ENCODE measurements at regions not wholly inside any gene's neighbourhood (a gene's known extent, or its start where the extent isn't known, plus 50 kb on each side); places are given as distances from the start of the nearest gene placed in this dataset.

GRCh38 chr13:83738407-83738806 lies 143.9 kb downstream of the SLITRK1 start:
- no peak overlapping the region for H3K27ac ChIP-seq
- no peaks in the 10 kb centered on the region for H3K4me1 ChIP-seq (replicated peaks)
- no peak overlapping the region for H3K4me3 ChIP-seq
- H3K27me3 ChIP-seq (replicated peaks; ENCODE audit: insufficient read depth) = no peaks in the 10 kb centered on the region
- no peaks in the 10 kb centered on the region for H3K9me3 ChIP-seq
- intact Hi-C loops (cut with DNase I) = no loop called here
- TF ChIP-seq CTCF (IDR thresholded peaks at IDR 0.05) (no peak), POLR2A (IDR thresholded peaks at IDR 0.05) (no peak), POLR2AphosphoS5 (IDR thresholded peaks at IDR 0.05) (no peak)
- H3K36me3 ChIP-seq = no peaks in the 10 kb centered on the region
- DNase-seq (ENCODE audit: low spot score) = no peak
- WGBS = 83% methylated on average over 4 of the region's 4 CpGs

GRCh38 chr13:83733293-83733692 lies 149.0 kb downstream of the SLITRK1 start:
- no peak for DNase-seq (ENCODE audit: low spot score)
- no peak overlapping the region for H3K4me3 ChIP-seq
- no peaks in the 10 kb centered on the region for H3K9me3 ChIP-seq
- H3K36me3 ChIP-seq = no peaks in the 10 kb centered on the region
- intact Hi-C loops (cut with DNase I) = no loop called here
- H3K27ac ChIP-seq = no peak overlapping the region
- TF ChIP-seq CTCF (IDR thresholded peaks at IDR 0.05) = no peak
- no peaks in the 10 kb centered on the region for H3K4me1 ChIP-seq (replicated peaks)
- no peaks in the 10 kb centered on the region for H3K27me3 ChIP-seq (replicated peaks; ENCODE audit: insufficient read depth)

GRCh38 chr13:83732755-83733154 lies 149.5 kb downstream of the SLITRK1 start:
- intact Hi-C loops (cut with DNase I) = no loop called here
- TF ChIP-seq CTCF (IDR thresholded peaks at IDR 0.05) (no peak), POLR2A (IDR thresholded peaks at IDR 0.05) (no peak), POLR2AphosphoS5 (IDR thresholded peaks at IDR 0.05) (no peak)
- Histone ChIP-seq H3K4me1 (replicated peaks) (no peaks in the 10 kb centered on the region), H3K36me3 (no peaks in the 10 kb centered on the region), H3K27ac (no peak overlapping the region), H3K4me3 (no peak overlapping the region), H3K27me3 (replicated peaks; ENCODE audit: insufficient read depth) (no peaks in the 10 kb centered on the region), H3K9me3 (no peaks in the 10 kb centered on the region)
- 68% methylated on average over 3 of the region's 3 CpGs for WGBS
- no peak for DNase-seq (ENCODE audit: low spot score)

- no peak overlapping the region for H3K27ac ChIP-seq
- intact Hi-C loops (cut with DNase I) = no loop called here
These were observed 151.2 kb downstream of the SLITRK1 start for GRCh38 chr13:83731113-83731512.

GRCh38 chr13:83730674-83731073 lies 151.6 kb downstream of the SLITRK1 start:
- Histone ChIP-seq H3K4me3 (no peak overlapping the region), H3K4me1 (replicated peaks) (no peaks in the 10 kb centered on the region), H3K9me3 (no peaks in the 10 kb centered on the region), H3K36me3 (no peaks in the 10 kb centered on the region), H3K27ac (no peak overlapping the region), H3K27me3 (replicated peaks; ENCODE audit: insufficient read depth) (no peaks in the 10 kb centered on the region)
- intact Hi-C loops (cut with DNase I) = no loop called here
- TF ChIP-seq POLR2AphosphoS5 (IDR thresholded peaks at IDR 0.05) (no peak), CTCF (IDR thresholded peaks at IDR 0.05) (no peak), POLR2A (IDR thresholded peaks at IDR 0.05) (no peak)
- DNase-seq (ENCODE audit: low spot score) = no peak
- 63% methylated on average over 6 of the region's 6 CpGs for whole genome bisulfite sequencing

More at GRCh38 chr13:83731113-83731512, 151.2 kb downstream of the SLITRK1 start:
- no peak for DNase-seq (ENCODE audit: low spot score)
- Histone ChIP-seq H3K36me3 (no peaks in the 10 kb centered on the region), H3K9me3 (no peaks in the 10 kb centered on the region), H3K4me1 (replicated peaks) (no peaks in the 10 kb centered on the region), H3K27me3 (replicated peaks; ENCODE audit: insufficient read depth) (no peaks in the 10 kb centered on the region), H3K4me3 (no peak overlapping the region)
- 70% methylated on average over 1 of the region's 1 CpG for WGBS
- TF ChIP-seq POLR2AphosphoS5 (IDR thresholded peaks at IDR 0.05) = no peak
- no peak for TF ChIP-seq CTCF (IDR thresholded peaks at IDR 0.05)
- no peak for TF ChIP-seq POLR2A (IDR thresholded peaks at IDR 0.05)
